ENCODE measurements at regions not wholly inside any gene's neighbourhood (a gene's known extent, or its start where the extent isn't known, plus 50 kb on each side); places are given as distances from the start of the nearest gene placed in this dataset.

DNA sequence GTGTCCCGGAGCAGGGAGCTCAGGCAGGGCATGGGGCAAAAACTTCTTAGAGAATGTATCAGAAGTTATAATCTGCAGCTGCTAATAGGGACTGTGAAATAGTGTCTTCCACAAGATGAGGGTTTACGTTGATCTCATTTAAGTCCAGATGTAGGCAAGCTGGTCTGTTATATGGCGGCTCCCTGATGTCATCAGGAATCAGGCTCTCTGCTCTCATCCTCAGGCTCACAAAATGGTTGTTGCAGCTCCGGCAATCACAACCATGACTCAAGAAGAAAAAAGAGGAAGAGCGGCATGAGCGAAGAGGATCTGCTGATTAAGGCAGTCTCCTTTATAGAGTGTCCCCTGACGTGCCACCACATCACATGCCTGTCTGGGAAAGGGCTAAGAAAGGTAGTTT lies 191.3 kb downstream of the KLF5 start:
- Histone ChIP-seq H3K9me3 (ENCODE audit: control insufficient read depth, insufficient read depth, low read length) (no peaks in the 10 kb centered on the region), H2BK20ac (ENCODE audit: low read depth, low read length) (no peak overlapping the region), H4K91ac (ENCODE audit: insufficient read depth, low read depth, low read length) (no peak overlapping the region), H2BK15ac (ENCODE audit: low read depth, low read length) (no peak overlapping the region), H3K4me2 (ENCODE audit: low read depth, low read length) (no peak overlapping the region), H3K27me3 (ENCODE audit: control insufficient read depth, insufficient read depth, low read length) (no peaks in the 10 kb centered on the region), H2AK9ac (replicated peaks; ENCODE audit: low read depth, low read length, poor library complexity) (no peak overlapping the region), H3K4ac (ENCODE audit: low read depth, low read length) (no peak overlapping the region), H4K8ac (ENCODE audit: low read depth in 2 of 2, low read length in 2 of 2) (no peak overlapping the region), H4K20me1 (ENCODE audit: insufficient read depth, low read length) (no peaks in the 10 kb centered on the region), H3K36me3 (ENCODE audit: control insufficient read depth, insufficient read depth, low read length) (no peaks in the 10 kb centered on the region), H3K79me1 (ENCODE audit: low read depth in 1 of 2, low read length in 2 of 2) (no peaks in the 10 kb centered on the region), H2BK120ac (ENCODE audit: low read depth, low read length) (no peak overlapping the region), H2AFZ (replicated peaks; ENCODE audit: low read length, poor library complexity) (no peak overlapping the region), H3K27ac (ENCODE audit: insufficient read depth, low read length) (no peak overlapping the region), H2BK5ac (ENCODE audit: low read depth, low read length, poor library complexity, severe bottlenecking) (no peak overlapping the region), H3K4me3 (ENCODE audit: insufficient read depth, low read depth, low read length) (no peak overlapping the region), H3K9me1 (ENCODE audit: insufficient read depth, low read length) (no peaks in the 10 kb centered on the region), H3K4me1 (ENCODE audit: control insufficient read depth, insufficient read depth, low read length) (peaks cover 3% of the 10 kb centered on the region; the same call in 1 of the 2 replicates), H2AK5ac (ENCODE audit: low read depth, low read length) (no peak overlapping the region), H3K56ac (ENCODE audit: extremely low read depth, insufficient read depth, low read length) (no peak overlapping the region), H3K23ac (ENCODE audit: low read depth, low read length) (no peak overlapping the region), H3K14ac (replicated peaks; ENCODE audit: low read depth, low read length) (no peak overlapping the region), H3K18ac (ENCODE audit: low read depth, low read length) (no peak overlapping the region), H4K5ac (ENCODE audit: low read depth, low read length) (no peak overlapping the region), H3K9ac (ENCODE audit: low read depth, low read length) (no peak overlapping the region)
- ATAC-seq (ENCODE audit: low read depth) (no peak), DNase-seq (no peak)
- CTCF ChIA-PET: interaction anchor here (1.0 kb wide), 1 partner anchor 11 kb away, joined by 3 read pairs; no protein-coding TSS in a partner anchor
- 80% methylated on average over 1 of the region's 7 CpGs; no CpG with 5 or more reads in 1 of the 2 experiments for whole genome bisulfite sequencing, 2 experiments (ENCODE audit: extremely low coverage in 2 of 2, insufficient read length in 1 of 2)
- no TSS peak for BruUV-seq (replicated peaks)
- POLR2A ChIA-PET (ENCODE audit: unreplicated experiment): no interaction called here
- intact Hi-C loops (cut with micrococcal nuclease): no loop called here
- in situ Hi-C loops (cut with MboI; ENCODE audit: low sequenced_read_pairs): no loop called here
- dilution Hi-C loops (cut with HindIII; ENCODE audit: low sequenced_read_pairs, unreplicated experiment): no loop called here
- TF ChIP-seq CEBPB (IDR thresholded peaks at IDR 0.05; ENCODE audit: low read depth, low read length): no peak
- TF ChIP-seq POLR2A (IDR thresholded peaks at IDR 0.05; ENCODE audit: low read depth, low read length): no peak
- TF ChIP-seq ELK1 (IDR thresholded peaks at IDR 0.05; ENCODE audit: borderline replicate concordance, low read depth, low read length): no peak
- TF ChIP-seq MXI1 (IDR thresholded peaks at IDR 0.05; ENCODE audit: borderline replicate concordance, low read depth, low read length): no peak
- no peak for TF ChIP-seq RCOR1 (IDR thresholded peaks at IDR 0.05; ENCODE audit: insufficient replicate concordance, low read length)
